GM21723 (cell line): ENCODE measurements at regions not wholly inside any gene's neighbourhood (a gene's known extent, or its start where the extent isn't known, plus 50 kb on each side); places are given as distances from the start of the nearest gene placed in this dataset.
"Not testable (repeated sequence)": the region's sequence is repeated elsewhere in the genome, so short reads cannot be mapped to it uniquely, and the experiment has no call there.

Source experiments
- ATAC-seq: cut with Tn5 transposase; IDR thresholded peaks from one replicate; pipeline ENCODE4 v1.9.1; 2021; ENCODE audit warnings: mild to moderate bottlenecking, moderate library complexity; ENCODE audit not compliant: unreplicated experiment

- no peak for ATAC-seq
These were observed 270.1 kb downstream of the TCERG1L start for GRCh38 chr10:131041441-131041840.

GRCh38 chr10:131042015-131042414 is 269.5 kb downstream of the TCERG1L start:
- not testable (repeated sequence) for ATAC-seq
